ENCODE measurements at regions not wholly inside any gene's neighbourhood (a gene's known extent, or its start where the extent isn't known, plus 50 kb on each side); places are given as distances from the start of the nearest gene placed in this dataset.

DNA sequence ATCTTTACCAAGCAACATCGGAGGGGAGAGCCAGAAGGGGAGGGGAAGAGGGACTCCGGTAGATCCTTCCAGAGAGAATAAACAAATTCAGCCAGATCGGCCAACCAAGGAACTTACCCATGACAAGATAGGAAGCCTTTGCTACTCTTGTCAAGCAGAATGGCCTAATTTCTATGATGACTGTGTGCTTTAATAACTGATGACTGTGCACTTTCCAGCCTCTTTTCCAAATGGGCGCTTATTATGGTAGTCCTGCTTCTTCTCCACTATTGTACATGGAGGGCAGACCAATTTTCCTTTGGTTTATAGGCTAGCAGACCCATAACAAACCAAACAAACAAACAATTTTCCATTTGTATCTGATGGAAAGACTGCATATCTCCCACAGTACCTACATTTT, 163.8 kb upstream of the RFX3 start:
- no peak for DNase-seq (ENCODE audit: low read depth)
- H3K4me3 ChIP-seq (ENCODE audit: low read depth, low read length), result no peak overlapping the region
- TF ChIP-seq, protein P1, sequence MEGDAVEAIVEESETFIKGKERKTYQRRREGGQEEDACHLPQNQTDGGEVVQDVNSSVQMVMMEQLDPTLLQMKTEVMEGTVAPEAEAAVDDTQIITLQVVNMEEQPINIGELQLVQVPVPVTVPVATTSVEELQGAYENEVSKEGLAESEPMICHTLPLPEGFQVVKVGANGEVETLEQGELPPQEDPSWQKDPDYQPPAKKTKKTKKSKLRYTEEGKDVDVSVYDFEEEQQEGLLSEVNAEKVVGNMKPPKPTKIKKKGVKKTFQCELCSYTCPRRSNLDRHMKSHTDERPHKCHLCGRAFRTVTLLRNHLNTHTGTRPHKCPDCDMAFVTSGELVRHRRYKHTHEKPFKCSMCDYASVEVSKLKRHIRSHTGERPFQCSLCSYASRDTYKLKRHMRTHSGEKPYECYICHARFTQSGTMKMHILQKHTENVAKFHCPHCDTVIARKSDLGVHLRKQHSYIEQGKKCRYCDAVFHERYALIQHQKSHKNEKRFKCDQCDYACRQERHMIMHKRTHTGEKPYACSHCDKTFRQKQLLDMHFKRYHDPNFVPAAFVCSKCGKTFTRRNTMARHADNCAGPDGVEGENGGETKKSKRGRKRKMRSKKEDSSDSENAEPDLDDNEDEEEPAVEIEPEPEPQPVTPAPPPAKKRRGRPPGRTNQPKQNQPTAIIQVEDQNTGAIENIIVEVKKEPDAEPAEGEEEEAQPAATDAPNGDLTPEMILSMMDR (IDR thresholded peaks at IDR 0.05; ENCODE audit: control insufficient read depth, extremely low read depth, insufficient read depth), result no peak

DNA sequence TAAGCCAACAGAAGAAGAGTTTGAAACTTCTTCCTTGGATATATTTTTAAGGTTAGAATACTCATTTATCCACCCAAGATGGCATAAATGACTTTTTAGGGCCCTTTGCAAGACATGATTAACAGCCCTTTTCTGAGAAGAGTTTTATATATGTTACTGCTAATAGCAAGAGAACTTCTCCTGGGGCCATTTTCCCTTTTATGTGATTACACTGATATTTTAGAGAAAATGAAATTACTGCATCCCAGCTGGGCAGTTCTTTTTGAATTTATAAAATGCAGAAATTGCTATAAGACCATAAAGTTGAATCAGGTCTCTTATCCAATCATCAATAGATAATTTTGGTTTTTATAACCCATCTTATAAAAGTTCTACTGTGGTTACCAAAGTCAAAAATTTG, 161.3 kb upstream of the RFX3 start:
- TF ChIP-seq, protein P1 (IDR thresholded peaks at IDR 0.05; ENCODE audit: control insufficient read depth, extremely low read depth, insufficient read depth), result no peak
- no peak overlapping the region for H3K4me3 ChIP-seq (ENCODE audit: low read depth, low read length)
- no peak for DNase-seq (ENCODE audit: low read depth)

DNA sequence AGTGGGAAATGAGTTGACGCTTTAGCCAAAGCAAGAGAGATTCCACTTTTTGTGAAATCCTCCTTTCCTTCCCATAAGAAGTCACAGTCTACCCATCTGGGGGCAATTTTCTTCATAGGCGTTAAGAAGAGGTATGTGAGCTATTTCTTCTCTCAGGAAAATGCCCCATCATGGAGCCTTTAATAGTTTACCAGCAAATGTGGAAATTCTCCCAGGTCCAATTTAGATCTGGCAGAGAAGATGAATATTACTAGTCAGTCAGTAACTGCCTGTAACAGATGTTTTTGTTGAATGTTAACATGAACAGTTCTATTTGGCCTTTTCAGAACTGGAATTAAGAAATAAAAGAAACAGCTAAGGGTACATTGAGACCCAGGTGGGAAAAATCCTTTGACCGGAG, 156.4 kb upstream of the RFX3 start:
- TF ChIP-seq, protein P1 (IDR thresholded peaks at IDR 0.05; ENCODE audit: control insufficient read depth, extremely low read depth, insufficient read depth), result no peak
- no peak for DNase-seq (ENCODE audit: low read depth)
- no peak overlapping the region for H3K4me3 ChIP-seq (ENCODE audit: low read depth, low read length)

DNA sequence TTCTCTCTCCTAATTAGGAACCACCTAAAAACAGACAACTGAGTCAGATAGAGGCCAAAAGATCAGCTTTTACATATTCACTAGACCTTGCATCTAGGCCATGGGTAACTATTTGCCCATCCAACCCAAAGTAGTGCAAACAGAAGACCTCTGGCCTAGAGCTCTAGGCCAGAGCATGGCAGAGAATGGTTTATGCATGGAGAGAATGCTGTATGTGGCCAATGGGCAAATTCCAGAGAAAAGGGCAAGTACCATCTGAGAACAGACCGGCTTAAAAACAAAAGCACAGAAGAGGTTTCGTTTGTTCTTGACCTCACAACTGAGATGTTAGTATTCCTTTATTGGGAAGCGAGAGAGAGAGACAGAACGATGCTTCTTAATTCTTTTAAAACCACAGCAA, 151.7 kb upstream of the RFX3 start:
- TF ChIP-seq, protein P1 (IDR thresholded peaks at IDR 0.05; ENCODE audit: control insufficient read depth, extremely low read depth, insufficient read depth), result no peak
- DNase-seq (ENCODE audit: low read depth), result no peak

GRCh38 chr9:3676766-3677165, 151.0 kb upstream of the RFX3 start:
- H3K4me3 ChIP-seq (ENCODE audit: low read depth, low read length), result no peak overlapping the region
- TF ChIP-seq, protein P1 (IDR thresholded peaks at IDR 0.05; ENCODE audit: control insufficient read depth, extremely low read depth, insufficient read depth), result no peak
- peak; percentile 84 for DNase-seq (ENCODE audit: low read depth)

More for the DNA sequence above, 151.7 kb upstream of the RFX3 start:
- H3K4me3 ChIP-seq (ENCODE audit: low read depth, low read length), result no peak overlapping the region

DNA sequence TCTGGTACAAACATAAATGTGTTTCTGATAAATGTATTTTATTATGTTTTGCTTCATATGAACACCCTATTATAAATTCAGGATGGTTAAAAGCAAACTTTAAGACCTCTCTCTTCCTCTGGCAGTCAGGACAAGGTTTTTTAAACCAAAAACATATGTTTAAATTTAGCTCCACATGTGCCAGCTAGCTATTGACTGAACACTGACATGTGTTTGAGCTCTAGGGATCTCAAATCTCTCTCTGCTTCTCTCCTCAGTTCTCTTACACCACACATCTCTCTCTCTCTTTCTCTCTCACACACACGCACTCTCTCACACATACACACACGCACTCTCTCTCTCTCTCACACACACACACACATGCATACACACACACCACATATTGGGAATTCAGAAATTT, 150.1 kb upstream of the RFX3 start:
- no peak overlapping the region for H3K4me3 ChIP-seq (ENCODE audit: low read depth, low read length)
- no peak for DNase-seq (ENCODE audit: low read depth)
- TF ChIP-seq, protein P1 (IDR thresholded peaks at IDR 0.05; ENCODE audit: control insufficient read depth, extremely low read depth, insufficient read depth), result no peak

- no peak overlapping the region for H3K4me3 ChIP-seq (ENCODE audit: low read depth, low read length)
- TF ChIP-seq, protein P1 (IDR thresholded peaks at IDR 0.05; ENCODE audit: control insufficient read depth, extremely low read depth, insufficient read depth), result no peak
- no peak for DNase-seq (ENCODE audit: low read depth)
These were observed 148.8 kb upstream of the RFX3 start for GRCh38 chr9:3674561-3674960.

Data from LNCaP clone FGC (cell line).